HEK293 (cell line): ENCODE measurements at regions not wholly inside any gene's neighbourhood (a gene's known extent, or its start where the extent isn't known, plus 50 kb on each side); places are given as distances from the start of the nearest gene placed in this dataset.

Experiments used
- CTCF ChIA-PET: fragments of 350-600 bp; formaldehyde crosslinking; extraction: SDS; loops from one replicate; lab custom pipeline; 2021; ENCODE audit warnings: antibody characterized with exemption; lab: Yijun Ruan, JAX
- POLR2A ChIA-PET: fragments of 300-600 bp; formaldehyde crosslinking; extraction: SDS; loops from one replicate; lab custom pipeline; 2020; ENCODE audit warnings: antibody characterized with exemption, inconsistent platforms; lab: Yijun Ruan, JAX
- H3K27ac ChIP-seq: fragments of 200-500 bp; sonication (Bioruptor generic); 2 replicates; pipeline ENCODE4 v1.5.1; 2014; ENCODE audit warnings: low read depth, low read length, control low read depth, inconsistent platforms; ENCODE audit errors: extremely low read depth
- H3K36me3 ChIP-seq, 2 experiments: fragments of 200-500 bp in 1 of 2; sonication (Bioruptor generic) in 1 of 2; 1 replicate in 1 of 2; 2 replicates in 1 of 2; pipeline ENCODE4 v1.5.1; 2014 to 2017; ENCODE audit warnings: inconsistent platforms in 2 of 2, low read length in 2 of 2; ENCODE audit not compliant: control insufficient read depth in 2 of 2, insufficient read depth in 1 of 2
- H3K4me1 ChIP-seq: fragments of 200-500 bp; sonication (Bioruptor generic); 2 replicates; pipeline ENCODE4 v1.5.1; 2014; ENCODE audit warnings: mild to moderate bottlenecking, low read length, inconsistent platforms; ENCODE audit not compliant: control insufficient read depth, insufficient read depth
- H3K4me3 ChIP-seq: 2 replicates; pipeline ENCODE4 v1.5.1; 2011; ENCODE audit warnings: low read depth, mild to moderate bottlenecking, control low read depth, low read length, moderate library complexity
- H3K9me3 ChIP-seq: fragments of 200-500 bp; sonication (Bioruptor generic); 2 replicates; pipeline ENCODE4 v1.5.1; 2014; ENCODE audit warnings: low read depth, low read length, inconsistent platforms; ENCODE audit not compliant: control insufficient read depth, insufficient read depth
- GLIS1 ChIP-seq: fragments of 450-650 bp; formaldehyde crosslinking; IDR thresholded peaks from 2 replicates; pipeline ENCODE4 v1.5.1; 2016; ENCODE audit warnings: missing biosample characterization, missing genetic modification characterization
- KLF8 ChIP-seq: fragments of 450-650 bp; formaldehyde crosslinking; IDR thresholded peaks from 2 replicates; pipeline ENCODE4 v1.5.1; 2016; ENCODE audit warnings: missing biosample characterization, missing genetic modification characterization
- KLF9 ChIP-seq: fragments of 450-650 bp; formaldehyde crosslinking; IDR thresholded peaks from 2 replicates; pipeline ENCODE4 v1.5.1; 2016; ENCODE audit warnings: missing biosample characterization, missing genetic modification characterization, low read depth
- PRDM2 ChIP-seq: fragments of 450-650 bp; formaldehyde crosslinking; IDR thresholded peaks from 2 replicates; pipeline ENCODE4 v1.5.1; 2016; ENCODE audit warnings: missing biosample characterization, missing genetic modification characterization, borderline replicate concordance
- TRIM28 ChIP-seq: IDR thresholded peaks from 2 replicates; pipeline ENCODE4 v1.6.1; 2011; ENCODE audit warnings: low read length, control low read depth, borderline replicate concordance
- ZBTB11 ChIP-seq: fragments of 450-650 bp; formaldehyde crosslinking; conservative IDR thresholded peaks from 2 replicates; pipeline ENCODE4 v1.5.1; 2016; ENCODE audit warnings: low read depth, missing biosample characterization, missing genetic modification characterization
- ZNF2 ChIP-seq: fragments of 450-650 bp; formaldehyde crosslinking; IDR thresholded peaks from 2 replicates; pipeline ENCODE4 v1.5.1; 2016; ENCODE audit warnings: missing biosample characterization, missing genetic modification characterization
- ZNF202 ChIP-seq: fragments of 450-650 bp; formaldehyde crosslinking; IDR thresholded peaks from 2 replicates; pipeline ENCODE4 v1.5.1; 2016; ENCODE audit warnings: missing biosample characterization, missing genetic modification characterization, borderline replicate concordance
- ZNF292 ChIP-seq: fragments of 450-650 bp; formaldehyde crosslinking; IDR thresholded peaks from 2 replicates; pipeline ENCODE4 v1.5.1; 2016; ENCODE audit warnings: low read depth, missing biosample characterization, missing genetic modification characterization, borderline replicate concordance
- ZNF660 ChIP-seq: fragments of 450-650 bp; IDR thresholded peaks from 2 replicates; pipeline ENCODE4 v1.5.1; 2018; ENCODE audit warnings: missing biosample characterization, mild to moderate bottlenecking, missing genetic modification characterization
- ZNF791 ChIP-seq: fragments of 450-650 bp; formaldehyde crosslinking; IDR thresholded peaks from 2 replicates; pipeline ENCODE4 v1.5.1; 2016; ENCODE audit warnings: missing biosample characterization, missing genetic modification characterization
- TF ChIP-seq, protein P1 (sequence below): fragments of 450-650 bp; formaldehyde crosslinking; IDR thresholded peaks from 2 replicates; pipeline ENCODE4 v1.5.1; 2016; ENCODE audit warnings: missing biosample characterization, missing genetic modification characterization
- TF ChIP-seq, protein P2 (sequence below): fragments of 450-650 bp; formaldehyde crosslinking; IDR thresholded peaks from 2 replicates; pipeline ENCODE4 v1.5.1; 2016; ENCODE audit warnings: missing biosample characterization, missing genetic modification characterization

DNA sequence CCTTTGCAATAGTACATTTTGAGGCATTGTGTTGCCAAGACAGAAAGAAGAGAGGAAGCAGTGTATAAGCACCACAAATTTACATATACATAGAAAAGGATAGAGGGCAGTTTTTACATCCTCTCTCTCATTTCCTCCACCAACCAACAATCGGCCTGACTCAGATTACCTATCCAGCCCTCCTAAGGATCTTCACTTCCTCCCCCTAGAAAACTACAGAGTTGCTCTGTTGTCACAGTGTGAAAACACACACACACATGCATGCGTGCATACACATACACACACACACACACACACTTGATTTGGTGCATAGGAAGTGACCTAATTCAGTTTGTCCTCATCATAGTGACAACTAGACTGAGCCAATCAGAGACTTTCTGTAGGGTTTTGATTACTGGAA is 98.8 kb upstream of the SPRY1 start (continued):
- no peak for TF ChIP-seq ZBTB11 (tag by site-specific recombination)
- no peak for TF ChIP-seq KLF8 (tag by site-specific recombination)
- no peak for TF ChIP-seq ZNF791 (tag by site-specific recombination)
- no peak for TF ChIP-seq ZNF292 (tag by site-specific recombination)
- TF ChIP-seq, protein P1, sequence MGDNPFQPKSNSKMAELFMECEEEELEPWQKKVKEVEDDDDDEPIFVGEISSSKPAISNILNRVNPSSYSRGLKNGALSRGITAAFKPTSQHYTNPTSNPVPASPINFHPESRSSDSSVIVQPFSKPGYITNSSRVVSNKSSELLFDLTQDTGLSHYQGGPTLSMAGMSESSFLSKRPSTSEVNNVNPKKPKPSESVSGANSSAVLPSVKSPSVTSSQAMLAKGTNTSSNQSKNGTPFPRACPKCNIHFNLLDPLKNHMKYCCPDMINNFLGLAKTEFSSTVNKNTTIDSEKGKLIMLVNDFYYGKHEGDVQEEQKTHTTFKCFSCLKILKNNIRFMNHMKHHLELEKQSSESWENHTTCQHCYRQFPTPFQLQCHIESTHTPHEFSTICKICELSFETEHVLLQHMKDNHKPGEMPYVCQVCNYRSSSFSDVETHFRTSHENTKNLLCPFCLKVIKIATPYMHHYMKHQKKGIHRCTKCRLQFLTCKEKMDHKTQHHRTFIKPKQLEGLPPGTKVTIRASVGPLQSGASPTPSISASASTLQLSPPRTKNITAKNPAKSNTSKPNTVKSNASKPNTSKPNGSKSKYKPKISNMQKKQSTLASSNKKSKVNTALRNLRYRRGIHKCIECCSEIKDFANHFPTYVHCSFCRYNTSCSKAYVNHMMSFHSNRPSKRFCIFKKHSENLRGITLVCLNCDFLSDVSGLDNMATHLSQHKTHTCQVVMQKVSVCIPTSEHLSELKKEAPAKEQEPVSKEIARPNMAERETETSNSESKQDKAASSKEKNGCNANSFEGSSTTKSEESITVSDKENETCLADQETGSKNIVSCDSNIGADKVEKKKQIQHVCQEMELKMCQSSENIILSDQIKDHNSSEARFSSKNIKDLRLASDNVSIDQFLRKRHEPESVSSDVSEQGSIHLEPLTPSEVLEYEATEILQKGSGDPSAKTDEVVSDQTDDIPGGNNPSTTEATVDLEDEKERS (tag by site-specific recombination) = no peak
- TF ChIP-seq, all 188 proteins: peak for 0

- CTCF ChIA-PET = no interaction called here
- POLR2A ChIA-PET = no interaction called here
- H3K4me3 ChIP-seq = no peak overlapping the region
- no peaks in the 10 kb centered on the region for H3K9me3 ChIP-seq
- TF ChIP-seq PRDM2 (tag by site-specific recombination) = no peak
- no peak overlapping the region for H3K27ac ChIP-seq
- peaks cover 3% of the 10 kb centered on the region; the same call in 1 of the 2 replicates for H3K4me1 ChIP-seq
- H3K36me3 ChIP-seq = no peaks in the 10 kb centered on the region
These were observed 98.3 kb upstream of the SPRY1 start for GRCh38 chr4:123298261-123298660.

GRCh38 chr4:123298801-123299200 is 97.8 kb upstream of the SPRY1 start:
- Histone ChIP-seq H3K4me1 (peaks cover 3% of the 10 kb centered on the region; the same call in 1 of the 2 replicates), H3K4me3 (no peak overlapping the region), H3K27ac (no peak overlapping the region), H3K9me3 (no peaks in the 10 kb centered on the region), H3K36me3 (no peaks in the 10 kb centered on the region)
- ChIA-PET CTCF (no interaction called here), POLR2A (no interaction called here)
- TF ChIP-seq, protein P2, sequence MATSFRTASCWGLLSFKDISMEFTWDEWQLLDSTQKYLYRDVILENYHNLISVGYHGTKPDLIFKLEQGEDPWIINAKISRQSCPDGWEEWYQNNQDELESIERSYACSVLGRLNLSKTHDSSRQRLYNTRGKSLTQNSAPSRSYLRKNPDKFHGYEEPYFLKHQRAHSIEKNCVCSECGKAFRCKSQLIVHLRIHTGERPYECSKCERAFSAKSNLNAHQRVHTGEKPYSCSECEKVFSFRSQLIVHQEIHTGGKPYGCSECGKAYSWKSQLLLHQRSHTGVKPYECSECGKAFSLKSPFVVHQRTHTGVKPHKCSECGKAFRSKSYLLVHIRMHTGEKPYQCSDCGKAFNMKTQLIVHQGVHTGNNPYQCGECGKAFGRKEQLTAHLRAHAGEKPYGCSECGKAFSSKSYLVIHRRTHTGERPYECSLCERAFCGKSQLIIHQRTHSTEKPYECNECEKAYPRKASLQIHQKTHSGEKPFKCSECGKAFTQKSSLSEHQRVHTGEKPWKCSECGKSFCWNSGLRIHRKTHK (tag by site-specific recombination) = no peak
- no peak for TF ChIP-seq ZNF2
- no peak for TF ChIP-seq GLIS1
- no peak for TF ChIP-seq KLF9 (tag by site-specific recombination)
- TF ChIP-seq TRIM28 = no peak
- no peak for TF ChIP-seq ZNF660 (tag by site-specific recombination)
- TF ChIP-seq ZNF202 (tag by site-specific recombination) = no peak
